ENCODE measurements at regions not wholly inside any gene's neighbourhood (a gene's known extent, or its start where the extent isn't known, plus 50 kb on each side); places are given as distances from the start of the nearest gene placed in this dataset.

DNA sequence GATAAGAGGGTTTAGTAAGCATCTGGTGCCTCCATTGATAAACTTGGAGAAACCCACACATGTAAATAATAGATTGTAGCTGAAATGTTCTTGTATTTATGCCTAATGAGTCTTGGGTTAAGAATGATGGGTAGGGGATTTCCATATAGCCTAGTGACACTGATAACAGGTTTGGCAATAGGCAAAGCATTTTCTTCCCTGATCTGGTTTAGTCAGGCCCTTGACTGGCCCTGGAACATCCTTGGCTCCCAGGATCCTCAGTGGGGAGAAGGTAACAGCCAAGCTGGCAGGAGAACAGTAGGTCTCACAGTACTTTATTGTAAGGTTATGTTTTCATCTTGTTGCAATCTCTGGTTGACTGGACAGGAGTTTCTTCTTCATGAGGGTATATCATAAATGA lies 228.4 kb downstream of the DIPK2A start:
- TF ChIP-seq, protein P1, sequence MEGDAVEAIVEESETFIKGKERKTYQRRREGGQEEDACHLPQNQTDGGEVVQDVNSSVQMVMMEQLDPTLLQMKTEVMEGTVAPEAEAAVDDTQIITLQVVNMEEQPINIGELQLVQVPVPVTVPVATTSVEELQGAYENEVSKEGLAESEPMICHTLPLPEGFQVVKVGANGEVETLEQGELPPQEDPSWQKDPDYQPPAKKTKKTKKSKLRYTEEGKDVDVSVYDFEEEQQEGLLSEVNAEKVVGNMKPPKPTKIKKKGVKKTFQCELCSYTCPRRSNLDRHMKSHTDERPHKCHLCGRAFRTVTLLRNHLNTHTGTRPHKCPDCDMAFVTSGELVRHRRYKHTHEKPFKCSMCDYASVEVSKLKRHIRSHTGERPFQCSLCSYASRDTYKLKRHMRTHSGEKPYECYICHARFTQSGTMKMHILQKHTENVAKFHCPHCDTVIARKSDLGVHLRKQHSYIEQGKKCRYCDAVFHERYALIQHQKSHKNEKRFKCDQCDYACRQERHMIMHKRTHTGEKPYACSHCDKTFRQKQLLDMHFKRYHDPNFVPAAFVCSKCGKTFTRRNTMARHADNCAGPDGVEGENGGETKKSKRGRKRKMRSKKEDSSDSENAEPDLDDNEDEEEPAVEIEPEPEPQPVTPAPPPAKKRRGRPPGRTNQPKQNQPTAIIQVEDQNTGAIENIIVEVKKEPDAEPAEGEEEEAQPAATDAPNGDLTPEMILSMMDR (IDR thresholded peaks at IDR 0.05), result no peak
- TF ChIP-seq ZFX (IDR thresholded peaks at IDR 0.05; ENCODE audit: borderline replicate concordance), result no peak

Measured in 22Rv1 (cell line).